ENCODE measurements at regions not wholly inside any gene's neighbourhood (a gene's known extent, or its start where the extent isn't known, plus 50 kb on each side); places are given as distances from the start of the nearest gene placed in this dataset.

DNA sequence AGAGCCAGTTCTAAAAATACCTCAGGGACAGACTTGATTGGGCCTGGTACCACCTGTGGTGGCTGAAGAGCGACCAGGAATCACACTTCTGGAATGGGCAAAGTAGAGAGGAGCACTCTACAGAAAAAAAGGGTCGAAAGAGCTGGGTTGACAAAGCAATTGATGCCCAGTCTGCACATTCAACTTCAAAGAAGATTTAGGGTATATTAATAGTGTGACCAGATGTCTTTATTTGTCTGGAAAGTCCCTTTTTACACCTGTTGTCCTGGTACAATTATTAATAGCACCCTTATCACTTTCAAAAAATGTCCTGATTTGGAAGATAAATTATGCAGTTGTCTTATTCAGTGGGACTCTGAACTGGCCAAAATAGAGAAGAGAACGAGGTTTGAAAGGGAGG is 137.5 kb downstream of the DYRK2 start:
- no peaks in the 10 kb centered on the region for H4K20me1 ChIP-seq (ENCODE audit: insufficient read depth, low read length)
- no peaks in the 10 kb centered on the region for H3K9me2 ChIP-seq (ENCODE audit: insufficient read depth, low read length)
- DNase-seq (ENCODE audit: low spot score): no peak
- H3K4me3 ChIP-seq (ENCODE audit: low read depth, low read length, poor library complexity, severe bottlenecking): no peak overlapping the region
- TF ChIP-seq, protein P1, sequence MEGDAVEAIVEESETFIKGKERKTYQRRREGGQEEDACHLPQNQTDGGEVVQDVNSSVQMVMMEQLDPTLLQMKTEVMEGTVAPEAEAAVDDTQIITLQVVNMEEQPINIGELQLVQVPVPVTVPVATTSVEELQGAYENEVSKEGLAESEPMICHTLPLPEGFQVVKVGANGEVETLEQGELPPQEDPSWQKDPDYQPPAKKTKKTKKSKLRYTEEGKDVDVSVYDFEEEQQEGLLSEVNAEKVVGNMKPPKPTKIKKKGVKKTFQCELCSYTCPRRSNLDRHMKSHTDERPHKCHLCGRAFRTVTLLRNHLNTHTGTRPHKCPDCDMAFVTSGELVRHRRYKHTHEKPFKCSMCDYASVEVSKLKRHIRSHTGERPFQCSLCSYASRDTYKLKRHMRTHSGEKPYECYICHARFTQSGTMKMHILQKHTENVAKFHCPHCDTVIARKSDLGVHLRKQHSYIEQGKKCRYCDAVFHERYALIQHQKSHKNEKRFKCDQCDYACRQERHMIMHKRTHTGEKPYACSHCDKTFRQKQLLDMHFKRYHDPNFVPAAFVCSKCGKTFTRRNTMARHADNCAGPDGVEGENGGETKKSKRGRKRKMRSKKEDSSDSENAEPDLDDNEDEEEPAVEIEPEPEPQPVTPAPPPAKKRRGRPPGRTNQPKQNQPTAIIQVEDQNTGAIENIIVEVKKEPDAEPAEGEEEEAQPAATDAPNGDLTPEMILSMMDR (conservative IDR thresholded peaks at IDR 0.05; ENCODE audit: low read length): no peak
- TF ChIP-seq EZH2phosphoT487 (IDR thresholded peaks at IDR 0.05; ENCODE audit: borderline replicate concordance, low read depth, low read length): no peak
- POLR2A ChIA-PET: no interaction called here
- peaks cover 25% of the 10 kb centered on the region for H3K4me1 ChIP-seq (ENCODE audit: insufficient read depth, low read length, poor library complexity, severe bottlenecking)
- BruUV-seq (replicated peaks): no TSS peak
- intact Hi-C loops (cut with micrococcal nuclease; ENCODE audit: unreplicated experiment): no loop called here
- peak overlapping the region; percentile 41 for H3K4me2 ChIP-seq (ENCODE audit: low read length)
- no peak overlapping the region for H3K27ac ChIP-seq (ENCODE audit: low read depth, low read length, poor library complexity, severe bottlenecking)
- H3K9me3 ChIP-seq (ENCODE audit: low read length): no peaks in the 10 kb centered on the region
- H3K79me2 ChIP-seq (ENCODE audit: insufficient read depth, low read depth, low read length): no peaks in the 10 kb centered on the region
- no peaks in the 10 kb centered on the region for H3K36me3 ChIP-seq (ENCODE audit: insufficient read depth, low read length)
- CTCF ChIA-PET (ENCODE audit: unreplicated experiment): no interaction called here
- H2AFZ ChIP-seq (ENCODE audit: low read length): peak overlapping the region; percentile 73

DNA sequence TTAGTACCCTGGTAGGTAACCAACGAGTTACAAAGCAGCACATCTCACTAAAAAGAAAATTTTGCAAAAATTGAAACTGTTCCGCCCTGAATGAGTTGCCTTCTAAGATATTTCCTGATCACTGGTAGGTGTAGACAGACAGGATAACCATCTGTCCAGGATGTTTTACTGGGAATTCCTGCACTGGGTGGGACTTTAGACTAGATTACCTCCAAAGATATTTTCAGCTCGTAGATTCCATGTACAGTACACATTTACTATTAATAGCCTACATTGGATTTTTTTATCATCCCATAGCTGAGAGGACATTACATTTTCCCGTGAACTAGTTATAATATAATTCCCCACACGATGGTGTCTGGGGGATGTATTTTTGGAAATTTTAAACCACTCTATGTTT is 139.6 kb downstream of the DYRK2 start:
- Histone ChIP-seq H3K9me3 (ENCODE audit: low read length) (no peaks in the 10 kb centered on the region), H3K36me3 (ENCODE audit: insufficient read depth, low read length) (no peaks in the 10 kb centered on the region), H2AFZ (ENCODE audit: low read length) (no peak overlapping the region), H3K27ac (ENCODE audit: low read depth, low read length, poor library complexity, severe bottlenecking) (no peak overlapping the region), H3K9me2 (ENCODE audit: insufficient read depth, low read length) (no peaks in the 10 kb centered on the region), H3K79me2 (ENCODE audit: insufficient read depth, low read depth, low read length) (no peaks in the 10 kb centered on the region), H3K4me2 (ENCODE audit: low read length) (no peak overlapping the region), H3K4me3 (ENCODE audit: low read depth, low read length, poor library complexity, severe bottlenecking) (no peak overlapping the region), H4K20me1 (ENCODE audit: insufficient read depth, low read length) (no peaks in the 10 kb centered on the region), H3K4me1 (ENCODE audit: insufficient read depth, low read length, poor library complexity, severe bottlenecking) (peaks cover 23% of the 10 kb centered on the region)
- DNase-seq (ENCODE audit: low spot score): no peak
- intact Hi-C loops (cut with micrococcal nuclease; ENCODE audit: unreplicated experiment): no loop called here
- ChIA-PET POLR2A (interaction anchor here (0.7 to 0.9 kb wide), 2 partner anchors 12 to 89 kb away, joined by 3 read pairs; no protein-coding TSS in a partner anchor), CTCF (ENCODE audit: unreplicated experiment) (no interaction called here)
- BruUV-seq (replicated peaks): no TSS peak
- TF ChIP-seq EZH2phosphoT487 (IDR thresholded peaks at IDR 0.05; ENCODE audit: borderline replicate concordance, low read depth, low read length): no peak
- TF ChIP-seq, protein P1 (conservative IDR thresholded peaks at IDR 0.05; ENCODE audit: low read length): no peak

DNA sequence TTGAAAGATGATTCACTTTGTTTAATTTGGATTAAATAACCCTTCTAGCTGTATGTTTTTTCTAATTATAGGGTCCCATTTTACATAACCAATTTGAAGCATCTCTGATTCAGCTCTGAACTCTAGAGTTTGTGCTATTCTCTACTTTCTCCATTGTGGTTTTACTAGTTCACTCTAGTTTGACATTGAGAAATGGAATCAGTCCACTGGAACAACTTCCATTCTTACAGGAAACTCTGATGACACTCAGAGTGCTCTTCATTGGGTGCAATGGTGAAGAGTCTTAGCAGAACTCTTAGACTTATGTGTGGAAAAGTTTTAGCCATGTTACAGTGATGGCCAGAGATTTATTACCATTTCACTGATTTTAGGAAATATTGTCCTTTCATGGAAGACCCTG is 140.7 kb downstream of the DYRK2 start:
- no peaks in the 10 kb centered on the region for H4K20me1 ChIP-seq (ENCODE audit: insufficient read depth, low read length)
- intact Hi-C loops (cut with micrococcal nuclease; ENCODE audit: unreplicated experiment): no loop called here
- H3K9me2 ChIP-seq (ENCODE audit: insufficient read depth, low read length): no peaks in the 10 kb centered on the region
- H3K4me3 ChIP-seq (ENCODE audit: low read depth, low read length, poor library complexity, severe bottlenecking): no peak overlapping the region
- no peak for DNase-seq (ENCODE audit: low spot score)
- ChIA-PET POLR2A (interaction anchor here (0.6 to 2.1 kb wide), 6 partner anchors 10 to 1134 kb away, joined by 3 to 5 read pairs (median 4); no protein-coding TSS in a partner anchor), CTCF (ENCODE audit: unreplicated experiment) (no interaction called here)
- H3K79me2 ChIP-seq (ENCODE audit: insufficient read depth, low read depth, low read length): no peaks in the 10 kb centered on the region
- no peaks in the 10 kb centered on the region for H3K9me3 ChIP-seq (ENCODE audit: low read length)
- no peaks in the 10 kb centered on the region for H3K36me3 ChIP-seq (ENCODE audit: insufficient read depth, low read length)
- no peak overlapping the region for H2AFZ ChIP-seq (ENCODE audit: low read length)
- no peak overlapping the region for H3K4me2 ChIP-seq (ENCODE audit: low read length)
- no TSS peak for BruUV-seq (replicated peaks)
- no peak overlapping the region for H3K27ac ChIP-seq (ENCODE audit: low read depth, low read length, poor library complexity, severe bottlenecking)
- TF ChIP-seq, protein P1 (conservative IDR thresholded peaks at IDR 0.05; ENCODE audit: low read length): no peak
- no peak for TF ChIP-seq EZH2phosphoT487 (IDR thresholded peaks at IDR 0.05; ENCODE audit: borderline replicate concordance, low read depth, low read length)
- H3K4me1 ChIP-seq (ENCODE audit: insufficient read depth, low read length, poor library complexity, severe bottlenecking): peaks cover 19% of the 10 kb centered on the region
